BLaER1 treated with 17β-estradiol and CSF1 and Interleukin-3, amounts not matched to agents 10 nM and 100 nM (cell line): ENCODE measurements at regions not wholly inside any gene's neighbourhood (a gene's known extent, or its start where the extent isn't known, plus 50 kb on each side); places are given as distances from the start of the nearest gene placed in this dataset.

Source experiments
- H3K27ac ChIP-seq, 11 experiments: shearing (Covaris generic); formaldehyde crosslinking; 2 replicates each; pipeline ENCODE4 v1.8.1; 2022
- H3K27me3 ChIP-seq, 11 experiments: shearing (Covaris generic); formaldehyde crosslinking; 2 replicates each; pipeline ENCODE4 v1.8.1; 2022
- H3K36me3 ChIP-seq, 11 experiments: shearing (Covaris generic); formaldehyde crosslinking; 2 replicates each; pipeline ENCODE4 v1.8.1; 2022
- H3K4me1 ChIP-seq, 10 experiments: shearing (Covaris generic); formaldehyde crosslinking; 2 replicates each; pipeline ENCODE4 v1.8.1; 2022
- H3K4me2 ChIP-seq, 11 experiments: shearing (Covaris generic); formaldehyde crosslinking; 2 replicates each; pipeline ENCODE4 v1.8.1; 2022
- H3K4me3 ChIP-seq, 10 experiments: shearing (Covaris generic); formaldehyde crosslinking; 2 replicates each; pipeline ENCODE4 v1.8.1; 2022
- H3K9ac ChIP-seq, 11 experiments: shearing (Covaris generic); formaldehyde crosslinking; 2 replicates each; pipeline ENCODE4 v1.8.1; 2022
- H3K9me3 ChIP-seq, 11 experiments: shearing (Covaris generic); formaldehyde crosslinking; replicated peaks in 1 of 11; 2 replicates each; pipeline ENCODE4 v1.8.1; 2022
- H4K20me1 ChIP-seq, 11 experiments: shearing (Covaris generic); formaldehyde crosslinking; 2 replicates each; pipeline ENCODE4 v1.8.1; 2022
- Cebpa-rat ChIP-seq, 11 experiments: shearing (Covaris generic); IDR thresholded peaks; 2 replicates each; pipeline ENCODE4 v1.8.1; 2022

DNA sequence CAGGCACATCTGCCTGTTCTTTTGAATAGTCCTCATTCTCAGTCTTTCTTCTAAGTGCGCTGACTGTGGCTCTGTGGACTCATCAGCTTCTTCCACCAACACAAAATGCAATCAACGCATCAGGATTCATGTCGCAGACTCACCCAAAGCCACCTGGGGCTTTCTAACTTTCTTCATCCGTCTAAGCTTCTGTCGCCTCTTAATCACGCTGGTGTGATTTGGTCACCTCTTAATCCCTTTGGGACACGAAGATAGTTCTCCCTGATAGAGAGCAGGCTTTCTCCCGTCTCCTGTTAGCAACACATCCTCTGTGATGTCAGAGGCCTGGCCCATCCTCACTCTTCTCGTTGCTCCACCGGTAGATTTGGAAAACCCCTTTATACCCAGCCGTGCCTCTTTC lies 78.0 kb upstream of the FOXQ1 start:
- Histone ChIP-seq H3K27me3 (no peaks in the 10 kb centered on the region), H3K9me3 (no peaks in the 10 kb centered on the region), H3K4me2 (no peak overlapping the region), H3K27ac (no peak overlapping the region), H4K20me1 (no peaks in the 10 kb centered on the region), H3K9ac (no peak overlapping the region), H3K4me3 (no peak overlapping the region), H3K36me3 (no peaks in the 10 kb centered on the region), H3K4me1 (no peaks in the 10 kb centered on the region)
- TF ChIP-seq Cebpa-rat (IDR thresholded peaks at IDR 0.05), result no peak

DNA sequence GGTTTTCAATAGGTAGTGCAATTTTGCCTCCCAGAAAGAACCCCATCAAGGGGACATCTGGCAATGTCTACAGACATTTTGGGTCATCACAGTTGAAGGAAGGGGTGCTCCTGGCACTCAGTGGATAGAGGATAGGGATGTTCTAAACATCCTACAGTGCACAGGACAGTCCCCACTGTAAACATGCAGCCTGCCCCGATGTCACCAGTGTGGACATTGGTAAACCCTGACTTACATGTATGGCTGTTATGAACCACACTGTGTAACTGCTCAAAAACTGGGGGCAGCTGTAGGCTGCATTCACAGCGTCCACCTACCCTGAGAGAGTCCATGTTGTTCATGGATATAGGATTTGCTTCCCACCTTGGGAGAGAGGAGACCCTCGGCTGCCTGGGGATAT lies 79.3 kb upstream of the FOXQ1 start:
- Histone ChIP-seq H3K27ac (no peak overlapping the region), H3K27me3 (no peaks in the 10 kb centered on the region)

DNA sequence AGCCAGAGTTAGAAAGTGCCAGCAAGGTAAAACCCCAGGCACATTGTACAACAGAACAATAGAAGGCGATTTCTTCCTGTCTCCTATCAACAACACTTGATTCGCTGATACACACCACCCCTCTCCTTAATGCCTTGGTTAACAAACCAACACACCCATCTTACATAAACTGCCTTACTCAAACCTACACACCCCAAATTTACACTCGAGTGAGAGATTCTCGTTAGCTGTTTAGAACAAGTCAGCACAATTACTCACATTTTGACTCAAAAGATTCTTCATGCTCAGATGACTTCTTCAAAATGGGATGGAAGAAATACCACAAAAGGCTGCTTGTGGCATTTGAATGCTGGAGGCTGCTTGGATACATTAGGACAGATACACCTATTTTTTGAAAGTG lies 80.0 kb upstream of the FOXQ1 start:
- Histone ChIP-seq H3K4me1 (no peaks in the 10 kb centered on the region), H3K9me3 (no peaks in the 10 kb centered on the region), H3K9ac (no peak overlapping the region), H3K36me3 (no peaks in the 10 kb centered on the region), H3K4me3 (no peak overlapping the region), H3K27ac (no peak overlapping the region), H3K27me3 (no peaks in the 10 kb centered on the region), H4K20me1 (no peaks in the 10 kb centered on the region), H3K4me2 (no peak overlapping the region)
- TF ChIP-seq Cebpa-rat (IDR thresholded peaks at IDR 0.05), result no peak

More for the DNA sequence above, 79.3 kb upstream of the FOXQ1 start:
- no peaks in the 10 kb centered on the region for H4K20me1 ChIP-seq
- TF ChIP-seq Cebpa-rat (IDR thresholded peaks at IDR 0.05), result no peak
- H3K4me3 ChIP-seq, result no peak overlapping the region
- no peaks in the 10 kb centered on the region for H3K4me1 ChIP-seq
- H3K9me3 ChIP-seq, result no peaks in the 10 kb centered on the region
- H3K4me2 ChIP-seq, result no peak overlapping the region
- H3K36me3 ChIP-seq, result no peaks in the 10 kb centered on the region
- no peak overlapping the region for H3K9ac ChIP-seq

DNA sequence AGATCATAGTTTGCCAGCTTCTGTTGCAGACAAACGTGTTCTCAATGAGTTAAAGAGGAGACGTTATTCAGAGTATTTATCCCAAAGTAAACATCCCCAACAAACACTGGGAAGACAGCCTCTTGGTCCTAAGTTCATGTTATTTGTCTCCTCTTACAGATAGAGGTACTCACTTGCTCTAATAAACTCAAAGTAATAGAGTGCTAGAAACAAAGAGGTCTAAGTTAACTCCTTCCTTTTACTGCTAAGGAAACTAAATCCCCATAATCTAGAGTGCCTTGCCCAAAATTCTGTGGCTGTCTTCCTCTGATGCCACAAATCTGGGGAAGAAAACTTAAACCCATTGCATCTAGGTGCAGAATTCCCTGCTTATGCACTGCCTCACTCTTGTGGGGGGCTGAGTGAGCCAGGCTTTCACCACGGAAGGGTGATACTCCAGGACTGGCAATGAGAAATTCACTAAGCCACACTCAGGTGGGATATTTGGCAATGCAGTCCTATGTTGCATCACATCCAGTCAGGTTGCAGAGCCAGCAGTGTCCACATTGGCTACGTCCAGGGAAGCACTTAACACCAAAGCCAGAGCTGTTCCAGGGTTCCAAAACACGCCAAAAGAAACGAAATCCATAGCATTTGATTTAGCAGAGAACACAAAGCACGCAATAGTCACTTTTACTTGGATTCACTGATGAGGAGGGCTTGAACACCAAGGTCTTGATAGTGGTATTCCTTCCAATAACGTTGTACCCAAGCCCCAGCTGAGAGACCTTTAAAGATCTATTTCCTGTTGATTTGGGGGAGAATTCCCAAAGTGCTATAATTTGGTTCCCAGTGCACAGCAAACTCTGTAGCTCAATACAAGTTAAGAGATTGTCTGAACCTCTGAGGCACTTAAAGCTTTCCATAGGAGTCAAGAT lies 81.0 kb upstream of the FOXQ1 start:
- Histone ChIP-seq H3K4me3 (no peak overlapping the region), H3K9me3 (no peaks in the 10 kb centered on the region), H3K36me3 (no peaks in the 10 kb centered on the region), H4K20me1 (no peaks in the 10 kb centered on the region), H3K27me3 (no peaks in the 10 kb centered on the region), H3K9ac (no peak overlapping the region), H3K27ac (no peak overlapping the region), H3K4me1 (no peaks in the 10 kb centered on the region), H3K4me2 (no peak overlapping the region)
- 0 out of 22 replicates have a peak, but pooled peaks of 1 of the 11 experiments have one; percentile 17 for TF ChIP-seq Cebpa-rat (IDR thresholded peaks at IDR 0.05)

DNA sequence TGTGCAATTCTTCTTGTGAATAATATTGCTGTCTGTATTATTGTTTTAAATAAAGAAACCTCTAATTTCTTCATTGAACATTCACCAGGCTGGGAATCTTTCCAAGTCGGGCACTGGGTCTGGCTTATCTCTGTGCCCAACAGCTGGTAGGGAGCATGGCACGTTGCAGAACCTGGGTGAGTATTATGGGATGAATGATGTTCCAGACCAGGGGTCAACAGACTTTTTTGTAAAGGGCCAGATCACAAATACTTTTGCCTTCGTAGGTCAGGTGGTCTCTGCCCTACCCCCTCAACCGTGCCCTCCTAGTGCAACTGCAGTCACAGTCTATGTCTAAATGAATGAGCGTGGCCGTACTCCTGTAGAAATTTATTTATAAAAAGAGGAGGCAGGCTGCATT lies 81.6 kb upstream of the FOXQ1 start:
- Histone ChIP-seq H3K4me2 (no peak overlapping the region), H3K27me3 (no peaks in the 10 kb centered on the region)

DNA sequence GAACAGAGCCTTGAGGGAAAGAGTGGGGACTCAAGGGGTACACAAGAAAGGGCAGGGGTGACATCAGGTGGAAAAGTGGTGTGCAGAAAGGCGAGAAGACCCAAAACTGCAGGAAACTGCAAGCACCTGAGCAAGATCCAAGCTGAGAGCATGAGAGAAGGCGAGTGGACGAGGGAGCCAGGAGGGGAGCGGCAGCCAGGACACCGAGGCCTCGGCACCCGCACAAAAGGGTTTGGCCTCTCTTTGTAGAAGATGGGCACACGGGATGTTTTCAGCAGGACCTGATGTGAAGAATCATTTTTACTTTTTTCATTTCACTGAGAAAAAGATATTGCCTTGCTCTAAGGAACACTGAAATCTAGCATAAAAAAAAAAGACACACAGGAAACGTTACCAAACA lies 82.1 kb upstream of the FOXQ1 start:
- Histone ChIP-seq H3K9ac (no peak overlapping the region), H3K4me2 (no peak overlapping the region)

More for the DNA sequence above, 81.6 kb upstream of the FOXQ1 start:
- Histone ChIP-seq H3K4me3 (no peak overlapping the region), H4K20me1 (no peaks in the 10 kb centered on the region), H3K36me3 (no peaks in the 10 kb centered on the region), H3K27ac (no peak overlapping the region), H3K9me3 (no peaks in the 10 kb centered on the region), H3K9ac (no peak overlapping the region), H3K4me1 (no peaks in the 10 kb centered on the region)
- no peak for TF ChIP-seq Cebpa-rat (IDR thresholded peaks at IDR 0.05)

DNA sequence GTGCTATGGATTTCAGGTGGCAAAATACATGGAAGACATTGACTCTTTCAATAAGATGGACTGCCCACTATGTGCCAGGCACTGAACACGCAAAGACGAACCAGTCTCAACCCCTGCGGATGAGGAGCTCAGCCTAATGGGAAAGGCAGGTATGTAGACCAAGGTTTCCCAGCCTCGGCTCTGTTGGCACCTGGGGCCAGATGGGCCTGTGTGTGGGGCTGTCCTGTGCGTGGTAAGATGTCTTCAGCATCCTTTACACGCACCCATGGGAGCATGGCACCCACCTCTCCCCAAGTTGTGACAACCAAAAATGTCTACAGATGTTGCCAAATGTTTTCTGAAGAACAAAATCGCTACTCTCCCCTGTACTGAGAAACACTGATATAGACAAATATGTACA lies 82.6 kb upstream of the FOXQ1 start:
- Histone ChIP-seq H4K20me1 (no peaks in the 10 kb centered on the region), H3K36me3 (no peaks in the 10 kb centered on the region), H3K9me3 (no peaks in the 10 kb centered on the region), H3K27ac (no peak overlapping the region), H3K4me3 (no peak overlapping the region), H3K27me3 (no peaks in the 10 kb centered on the region), H3K4me2 (no peak overlapping the region), H3K9ac (no peak overlapping the region), H3K4me1 (no peaks in the 10 kb centered on the region)
- TF ChIP-seq Cebpa-rat (IDR thresholded peaks at IDR 0.05), result no peak

More for the DNA sequence above, 82.1 kb upstream of the FOXQ1 start:
- Histone ChIP-seq H3K4me1 (no peaks in the 10 kb centered on the region), H3K27me3 (no peaks in the 10 kb centered on the region), H3K9me3 (no peaks in the 10 kb centered on the region), H4K20me1 (no peaks in the 10 kb centered on the region), H3K36me3 (no peaks in the 10 kb centered on the region), H3K4me3 (no peak overlapping the region), H3K27ac (no peak overlapping the region)
- TF ChIP-seq Cebpa-rat (IDR thresholded peaks at IDR 0.05), result no peak

DNA sequence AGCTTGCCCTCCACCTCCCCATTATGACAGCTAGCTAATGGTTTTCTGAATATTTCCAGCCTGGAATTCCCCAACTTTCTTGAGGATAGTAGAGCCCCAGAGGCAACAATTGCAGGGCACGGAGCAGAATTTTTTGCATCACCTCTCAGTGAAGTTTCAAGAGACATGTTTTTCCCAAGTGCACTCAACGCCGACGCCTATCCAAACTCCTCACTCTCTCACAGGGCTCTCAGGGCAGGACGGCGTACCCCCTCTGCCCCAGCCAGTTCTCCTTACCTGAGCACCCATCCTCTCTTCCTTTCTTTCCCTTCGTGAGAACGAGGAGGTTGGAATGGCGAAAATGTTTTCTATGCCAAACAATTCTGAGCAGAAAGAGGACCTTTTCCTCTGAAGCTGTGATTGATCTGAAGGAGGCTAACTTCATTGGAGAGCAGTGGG lies 83.1 kb upstream of the FOXQ1 start:
- Histone ChIP-seq H3K9me3 (no peaks in the 10 kb centered on the region), H3K27ac (no peak overlapping the region), H3K4me3 (no peak overlapping the region), H3K9ac (no peak overlapping the region), H4K20me1 (no peaks in the 10 kb centered on the region), H3K4me2 (no peak overlapping the region), H3K27me3 (no peaks in the 10 kb centered on the region), H3K36me3 (no peaks in the 10 kb centered on the region), H3K4me1 (no peaks in the 10 kb centered on the region)
- no peak; a peak in 1 of 22 replicates for TF ChIP-seq Cebpa-rat (IDR thresholded peaks at IDR 0.05)

DNA sequence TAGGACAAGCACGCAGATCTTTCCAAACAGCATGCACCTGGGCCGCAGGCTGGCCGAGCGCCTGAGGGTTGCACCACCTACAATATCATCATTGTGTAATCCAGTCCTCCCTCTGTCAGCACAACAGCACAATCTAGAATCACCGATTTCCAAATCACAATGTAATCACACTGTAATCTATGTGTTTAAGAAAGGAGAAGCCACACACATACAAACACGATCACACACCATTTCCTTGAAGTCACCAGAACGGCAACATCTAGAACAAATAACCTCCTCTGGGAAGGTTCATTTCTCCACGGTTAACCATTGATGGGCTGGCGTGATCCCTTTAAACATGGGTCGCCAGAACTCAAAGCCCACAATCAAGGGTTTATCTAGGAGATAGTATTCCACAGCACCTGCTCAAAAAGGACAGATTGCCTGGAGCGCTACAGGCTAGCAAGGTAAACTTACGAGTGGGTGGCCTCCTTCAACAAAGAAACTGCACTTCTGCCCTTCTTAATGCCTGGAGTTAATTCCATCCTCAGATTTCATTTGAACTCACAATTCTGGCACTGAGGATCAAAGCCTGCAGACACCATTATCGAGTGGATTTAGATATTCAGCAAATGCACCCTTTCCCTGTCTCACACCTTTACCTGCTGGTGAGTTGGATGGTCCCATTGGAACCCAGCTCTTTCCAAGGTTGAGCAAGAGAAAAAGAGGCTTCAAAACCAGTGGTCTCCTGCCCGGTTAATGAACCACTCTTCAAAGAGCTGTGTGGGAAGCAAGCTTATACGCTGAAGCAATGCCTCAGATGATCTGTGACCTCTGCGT lies 83.8 kb upstream of the FOXQ1 start:
- no peaks in the 10 kb centered on the region for H3K4me1 ChIP-seq
- no peaks in the 10 kb centered on the region for H4K20me1 ChIP-seq
- no peak overlapping the region for H3K27ac ChIP-seq
- no peak overlapping the region for H3K4me2 ChIP-seq
- H3K9me3 ChIP-seq, result no peaks in the 10 kb centered on the region
- peak in 2 of 11 experiments; percentile 18 to 25; a peak in 1 of 22 replicates for TF ChIP-seq Cebpa-rat (IDR thresholded peaks at IDR 0.05)
- no peak overlapping the region for H3K9ac ChIP-seq
- H3K36me3 ChIP-seq, result no peaks in the 10 kb centered on the region
- H3K4me3 ChIP-seq, result no peak overlapping the region
- no peaks in the 10 kb centered on the region for H3K27me3 ChIP-seq
